ENCODE measurements at regions not wholly inside any gene's neighbourhood (a gene's known extent, or its start where the extent isn't known, plus 50 kb on each side); places are given as distances from the start of the nearest gene placed in this dataset.

- no peak overlapping the region for H3K27ac Mint-ChIP-seq
- H3K27ac ChIP-seq (ENCODE audit: low read length), result no peak overlapping the region
- no peaks in the 10 kb centered on the region for H3K4me1 Mint-ChIP-seq
- no peaks in the 10 kb centered on the region for H3K4me1 ChIP-seq (ENCODE audit: control insufficient read depth, insufficient read depth, low read length)
- no peaks in the 10 kb centered on the region for H3K36me3 Mint-ChIP-seq
- no peak for TF ChIP-seq CTCF (IDR thresholded peaks at IDR 0.05)
- intact Hi-C loops (cut with micrococcal nuclease), result no loop called here
- 97% methylated on average over 37 of the region's 37 CpGs for WGBS (ENCODE audit: insufficient coverage)
- H3K9me3 Mint-ChIP-seq, result peaks cover 0 to 4% of the 10 kb centered on the region in 2 donors
- H3K9me3 ChIP-seq (ENCODE audit: control insufficient read depth, insufficient read depth, low read length), result no peaks in the 10 kb centered on the region
- no peak for DNase-seq
- H3K27me3 Mint-ChIP-seq (ENCODE audit: low read depth in 2 of 2), result no peaks in the 10 kb centered on the region
- no peak overlapping the region for H3K4me3 ChIP-seq (ENCODE audit: low read length)
- no peak overlapping the region for H3K4me3 Mint-ChIP-seq
- ATAC-seq, result no peak
- no peaks in the 10 kb centered on the region for H3K27me3 ChIP-seq (ENCODE audit: control insufficient read depth, insufficient read depth, low read length)
- H3K36me3 ChIP-seq (ENCODE audit: control insufficient read depth, insufficient read depth, low read length), result no peaks in the 10 kb centered on the region
These were observed 940.8 kb upstream of the PCDH9 start for GRCh38 chr13:68170961-68171360.

- Mint-ChIP-seq H3K27me3 (ENCODE audit: low read depth in 2 of 2) (no peaks in the 10 kb centered on the region), H3K9me3 (peaks cover 0 to 4% of the 10 kb centered on the region in 2 donors), H3K4me3 (no peak overlapping the region), H3K36me3 (no peaks in the 10 kb centered on the region), H3K27ac (no peak overlapping the region), H3K4me1 (no peaks in the 10 kb centered on the region)
- Histone ChIP-seq H3K4me3 (ENCODE audit: low read length) (no peak overlapping the region), H3K27me3 (ENCODE audit: control insufficient read depth, insufficient read depth, low read length) (no peaks in the 10 kb centered on the region), H3K27ac (ENCODE audit: low read length) (no peak overlapping the region), H3K36me3 (ENCODE audit: control insufficient read depth, insufficient read depth, low read length) (no peaks in the 10 kb centered on the region), H3K9me3 (ENCODE audit: control insufficient read depth, insufficient read depth, low read length) (no peaks in the 10 kb centered on the region), H3K4me1 (ENCODE audit: control insufficient read depth, insufficient read depth, low read length) (no peaks in the 10 kb centered on the region)
- no peak for DNase-seq
- intact Hi-C loops (cut with micrococcal nuclease), result no loop called here
- TF ChIP-seq CTCF (IDR thresholded peaks at IDR 0.05), result no peak
- no peak for ATAC-seq
These were observed 938.3 kb upstream of the PCDH9 start for GRCh38 chr13:68168448-68168847.

GRCh38 chr13:68160466-68160865 lies 930.3 kb upstream of the PCDH9 start:
- no peaks in the 10 kb centered on the region for H3K27me3 Mint-ChIP-seq (ENCODE audit: low read depth in 2 of 2)
- peaks cover 15% of the 10 kb centered on the region for H3K36me3 Mint-ChIP-seq
- no peaks in the 10 kb centered on the region for H3K4me1 Mint-ChIP-seq
- no peak for DNase-seq
- H3K4me3 Mint-ChIP-seq, result no peak overlapping the region
- Histone ChIP-seq H3K4me1 (ENCODE audit: control insufficient read depth, insufficient read depth, low read length) (no peaks in the 10 kb centered on the region), H3K36me3 (ENCODE audit: control insufficient read depth, insufficient read depth, low read length) (no peaks in the 10 kb centered on the region), H3K27me3 (ENCODE audit: control insufficient read depth, insufficient read depth, low read length) (no peaks in the 10 kb centered on the region), H3K9me3 (ENCODE audit: control insufficient read depth, insufficient read depth, low read length) (peaks cover 10% of the 10 kb centered on the region), H3K27ac (ENCODE audit: low read length) (no peak overlapping the region), H3K4me3 (ENCODE audit: low read length) (no peak overlapping the region)
- H3K27ac Mint-ChIP-seq, result no peak overlapping the region
- intact Hi-C loops (cut with micrococcal nuclease), result no loop called here
- 100% methylated on average over 3 of the region's 3 CpGs for WGBS (ENCODE audit: insufficient coverage)
- H3K9me3 Mint-ChIP-seq, result peaks cover 10 to 16% of the 10 kb centered on the region in 2 donors
- no peak for TF ChIP-seq CTCF (IDR thresholded peaks at IDR 0.05)
- no peak for ATAC-seq

- no peak overlapping the region for H3K27ac Mint-ChIP-seq
- 95% methylated on average over 4 of the region's 4 CpGs for WGBS (ENCODE audit: insufficient coverage)
- TF ChIP-seq CTCF (IDR thresholded peaks at IDR 0.05), result no peak
- H3K4me1 Mint-ChIP-seq, result no peaks in the 10 kb centered on the region
- intact Hi-C loops (cut with micrococcal nuclease), result no loop called here
- no peak overlapping the region for H3K4me3 ChIP-seq (ENCODE audit: low read length)
- no peaks in the 10 kb centered on the region for H3K27me3 ChIP-seq (ENCODE audit: control insufficient read depth, insufficient read depth, low read length)
- no peaks in the 10 kb centered on the region for H3K4me1 ChIP-seq (ENCODE audit: control insufficient read depth, insufficient read depth, low read length)
- H3K9me3 Mint-ChIP-seq, result peaks cover 15 to 29% of the 10 kb centered on the region in 2 donors
- H3K36me3 Mint-ChIP-seq, result peaks cover 16% of the 10 kb centered on the region
- H3K27ac ChIP-seq (ENCODE audit: low read length), result no peak overlapping the region
- ATAC-seq (no peak), DNase-seq (no peak)
- no peaks in the 10 kb centered on the region for H3K36me3 ChIP-seq (ENCODE audit: control insufficient read depth, insufficient read depth, low read length)
- H3K27me3 Mint-ChIP-seq (ENCODE audit: low read depth in 2 of 2), result no peaks in the 10 kb centered on the region
- H3K9me3 ChIP-seq (ENCODE audit: control insufficient read depth, insufficient read depth, low read length), result peaks cover 3% of the 10 kb centered on the region
- no peak overlapping the region for H3K4me3 Mint-ChIP-seq
These were observed 922.3 kb upstream of the PCDH9 start for GRCh38 chr13:68152414-68152813.

Measured in natural killer cell (primary cell).